Brain microvascular endothelial cell (primary cell): ENCODE measurements at regions not wholly inside any gene's neighbourhood (a gene's known extent, or its start where the extent isn't known, plus 50 kb on each side); places are given as distances from the start of the nearest gene placed in this dataset.

Experiments used
- DNase-seq: peaks from one replicate; pipeline ENCODE4 v3.0.0-alpha.2; 2020
- H3K27ac ChIP-seq: fragments of 250-450 bp; sonication (Bioruptor Pico); 2 replicates; pipeline ENCODE4 v1.5.1; 2020; ENCODE audit warnings: mild to moderate bottlenecking, moderate library complexity
- H3K27me3 ChIP-seq: fragments of 250-450 bp; sonication (Bioruptor Pico); replicated peaks from 2 replicates; pipeline ENCODE4 v1.5.1; 2020; ENCODE audit warnings: mild to moderate bottlenecking
- H3K36me3 ChIP-seq: fragments of 250-450 bp; sonication (Bioruptor Pico); replicated peaks from 2 replicates; pipeline ENCODE4 v1.5.1; 2020; ENCODE audit warnings: mild to moderate bottlenecking
- H3K4me3 ChIP-seq: 2 replicates; pipeline ENCODE4 v1.5.1; 2011; ENCODE audit warnings: low read depth, mild to moderate bottlenecking, control low read depth, low read length, moderate library complexity
- in situ Hi-C: cut with HindIII; loops from 2 replicates; pipeline ENCODE4 v1.10.0; 2017; ENCODE audit warnings: low sequenced_read_pairs, low pct_ligation_motif_present
- TF ChIP-seq, protein P1 (sequence below): IDR thresholded peaks from 2 replicates; pipeline ENCODE4 v1.5.1; 2011; ENCODE audit warnings: low read depth, mild to moderate bottlenecking, moderate library complexity, low read length, control low read depth, inconsistent platforms; ENCODE audit errors: missing control alignments

GRCh38 chr11:95697614-95698408 is 91.8 kb downstream of the FAM76B start:
- TF ChIP-seq, protein P1, sequence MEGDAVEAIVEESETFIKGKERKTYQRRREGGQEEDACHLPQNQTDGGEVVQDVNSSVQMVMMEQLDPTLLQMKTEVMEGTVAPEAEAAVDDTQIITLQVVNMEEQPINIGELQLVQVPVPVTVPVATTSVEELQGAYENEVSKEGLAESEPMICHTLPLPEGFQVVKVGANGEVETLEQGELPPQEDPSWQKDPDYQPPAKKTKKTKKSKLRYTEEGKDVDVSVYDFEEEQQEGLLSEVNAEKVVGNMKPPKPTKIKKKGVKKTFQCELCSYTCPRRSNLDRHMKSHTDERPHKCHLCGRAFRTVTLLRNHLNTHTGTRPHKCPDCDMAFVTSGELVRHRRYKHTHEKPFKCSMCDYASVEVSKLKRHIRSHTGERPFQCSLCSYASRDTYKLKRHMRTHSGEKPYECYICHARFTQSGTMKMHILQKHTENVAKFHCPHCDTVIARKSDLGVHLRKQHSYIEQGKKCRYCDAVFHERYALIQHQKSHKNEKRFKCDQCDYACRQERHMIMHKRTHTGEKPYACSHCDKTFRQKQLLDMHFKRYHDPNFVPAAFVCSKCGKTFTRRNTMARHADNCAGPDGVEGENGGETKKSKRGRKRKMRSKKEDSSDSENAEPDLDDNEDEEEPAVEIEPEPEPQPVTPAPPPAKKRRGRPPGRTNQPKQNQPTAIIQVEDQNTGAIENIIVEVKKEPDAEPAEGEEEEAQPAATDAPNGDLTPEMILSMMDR, result no peak
- in situ Hi-C loops, result no loop called here
- no peak for DNase-seq
- Histone ChIP-seq H3K27ac (no peak overlapping the region), H3K4me3 (no peak overlapping the region), H3K36me3 (no peaks in the 10 kb centered on the region), H3K27me3 (no peaks in the 10 kb centered on the region)

GRCh38 chr11:95695181-95695580 is 94.4 kb downstream of the FAM76B start:
- TF ChIP-seq, protein P1, result no peak
- no peaks in the 10 kb centered on the region for H3K36me3 ChIP-seq
- in situ Hi-C loops, result no loop called here
- no peak for DNase-seq
- H3K27me3 ChIP-seq, result no peaks in the 10 kb centered on the region
- H3K27ac ChIP-seq, result no peak overlapping the region
- H3K4me3 ChIP-seq, result no peak overlapping the region

DNA sequence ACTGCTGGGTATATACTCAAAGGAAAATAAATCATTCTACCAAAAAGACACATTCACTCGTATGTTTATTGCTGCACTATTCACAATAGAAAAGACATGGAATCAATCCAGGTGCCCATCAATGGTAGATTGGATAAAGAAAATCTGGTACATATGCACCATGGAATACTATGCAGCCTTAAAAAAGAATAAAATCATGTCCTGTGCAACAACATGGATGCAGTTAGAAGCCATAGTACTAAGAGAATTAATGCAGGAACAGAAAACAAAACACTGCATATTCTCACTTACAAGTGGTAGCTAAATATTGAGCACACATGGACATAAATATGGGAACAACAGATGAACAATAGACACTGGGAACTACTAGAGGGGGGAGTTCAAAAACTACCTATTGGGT is 96.3 kb downstream of the FAM76B start:
- Histone ChIP-seq H3K4me3 (no peak overlapping the region), H3K27ac (no peak overlapping the region), H3K27me3 (no peaks in the 10 kb centered on the region), H3K36me3 (no peaks in the 10 kb centered on the region)
- TF ChIP-seq, protein P1, result no peak
- no peak for DNase-seq
- in situ Hi-C loops, result no loop called here

GRCh38 chr11:95692526-95693260 is 96.9 kb downstream of the FAM76B start:
- peak; percentile 56 for DNase-seq
- Histone ChIP-seq H3K27me3 (no peaks in the 10 kb centered on the region), H3K4me3 (no peak overlapping the region), H3K36me3 (no peaks in the 10 kb centered on the region), H3K27ac (no peak overlapping the region)
- TF ChIP-seq, protein P1, result no peak
- in situ Hi-C loops, result no loop called here

DNA sequence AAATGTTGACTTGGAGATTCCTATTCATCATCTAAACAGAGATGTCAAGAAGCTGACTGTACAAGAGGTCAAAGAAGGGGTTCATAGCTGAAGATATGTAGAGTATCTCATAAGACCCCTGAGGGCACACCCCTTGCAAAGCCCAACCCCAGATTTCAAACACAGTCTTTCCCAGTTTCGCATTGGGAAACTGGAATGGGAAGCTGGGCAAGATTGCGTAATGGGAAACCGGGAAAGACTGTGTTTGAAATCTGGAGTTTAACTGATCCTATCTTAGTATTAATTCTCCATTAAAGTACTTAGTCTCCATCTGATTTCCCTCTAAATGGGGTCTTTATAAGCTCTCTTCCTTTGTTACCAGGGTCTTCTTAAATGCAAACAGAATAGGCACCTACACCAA is 99.5 kb downstream of the FAM76B start:
- H3K27me3 ChIP-seq, result no peaks in the 10 kb centered on the region
- H3K27ac ChIP-seq, result no peak overlapping the region
- no peak for DNase-seq
- H3K4me3 ChIP-seq, result no peak overlapping the region
- in situ Hi-C loops, result no loop called here
- H3K36me3 ChIP-seq, result no peaks in the 10 kb centered on the region
- TF ChIP-seq, protein P1, result no peak
